Left kidney (tissue), 1 donor: ENCODE measurements at regions not wholly inside any gene's neighbourhood (a gene's known extent, or its start where the extent isn't known, plus 50 kb on each side); places are given as distances from the start of the nearest gene placed in this dataset.

Experiments
- DNase-seq: peaks from one replicate; pipeline ENCODE4 v3.0.0-alpha.2; 2013

- no peak for DNase-seq
These were observed 1702.2 kb downstream of the EFNB2 start for GRCh38 chr13:104833221-104833620.

GRCh38 chr13:104832231-104832630 lies 1703.2 kb downstream of the EFNB2 start:
- DNase-seq, result no peak

- DNase-seq, result no peak
These were observed 1703.6 kb downstream of the EFNB2 start for GRCh38 chr13:104831831-104832230.

- DNase-seq, result no peak
These were observed 1711.8 kb downstream of the EFNB2 start for GRCh38 chr13:104823709-104824108.

GRCh38 chr13:104823071-104823470 lies 1712.4 kb downstream of the EFNB2 start:
- no peak for DNase-seq

- DNase-seq, result no peak
These were observed 1718.2 kb downstream of the EFNB2 start for GRCh38 chr13:104817271-104817670.

GRCh38 chr13:104816726-104817125 lies 1718.7 kb downstream of the EFNB2 start:
- no peak for DNase-seq

- DNase-seq, result no peak
These were observed 1725.2 kb downstream of the EFNB2 start for GRCh38 chr13:104810242-104810641.

GRCh38 chr13:104809483-104809882 lies 1726.0 kb downstream of the EFNB2 start:
- no peak for DNase-seq

GRCh38 chr13:104805346-104805745 lies 1730.1 kb downstream of the EFNB2 start:
- DNase-seq, result no peak

- no peak for DNase-seq
These were observed 1732.9 kb upstream of the SLC10A2 start for GRCh38 chr13:104799152-104799551.

GRCh38 chr13:104798486-104798885 lies 1732.3 kb upstream of the SLC10A2 start:
- peak; percentile 19 for DNase-seq

GRCh38 chr13:104796581-104796980 lies 1730.4 kb upstream of the SLC10A2 start:
- DNase-seq, result no peak

GRCh38 chr13:104785952-104786351 lies 1719.7 kb upstream of the SLC10A2 start:
- DNase-seq, result no peak

GRCh38 chr13:104784891-104785290 lies 1718.7 kb upstream of the SLC10A2 start:
- DNase-seq, result no peak

- no peak for DNase-seq
These were observed 1716.5 kb upstream of the SLC10A2 start for GRCh38 chr13:104782741-104783140.

GRCh38 chr13:104779311-104779993 lies 1713.2 kb upstream of the SLC10A2 start:
- peak; percentile 21 for DNase-seq

- DNase-seq, result peak; percentile 31
These were observed 1707.6 kb upstream of the SLC10A2 start for GRCh38 chr13:104773775-104774174.

- no peak for DNase-seq
These were observed 1703.3 kb upstream of the SLC10A2 start for GRCh38 chr13:104769545-104769944.

GRCh38 chr13:104766319-104766718 lies 1700.1 kb upstream of the SLC10A2 start:
- DNase-seq, result no peak

GRCh38 chr13:104764600-104764999 lies 1698.4 kb upstream of the SLC10A2 start:
- no peak for DNase-seq

- no peak for DNase-seq
These were observed 1692.9 kb upstream of the SLC10A2 start for GRCh38 chr13:104759069-104759468.

- DNase-seq, result no peak
These were observed 1691.5 kb upstream of the SLC10A2 start for GRCh38 chr13:104757712-104758111.

- no peak for DNase-seq
These were observed 1684.2 kb upstream of the SLC10A2 start for GRCh38 chr13:104750377-104750776.
